ENCODE measurements at regions not wholly inside any gene's neighbourhood (a gene's known extent, or its start where the extent isn't known, plus 50 kb on each side); places are given as distances from the start of the nearest gene placed in this dataset.

GRCh38 chr4:41859087-41859486 is 76.1 kb upstream of the TMEM33 start:
- DNase-seq, result no peak

- DNase-seq, result no peak
Observed at GRCh38 chr4:41857226-41857641, 78.0 kb upstream of the TMEM33 start.

GRCh38 chr4:41856797-41857196 is 78.4 kb upstream of the TMEM33 start:
- DNase-seq, result no peak

GRCh38 chr4:41853973-41854372 is 81.3 kb upstream of the TMEM33 start:
- no peak for DNase-seq

GRCh38 chr4:41852229-41852628 is 83.0 kb upstream of the TMEM33 start:
- DNase-seq, result no peak

GRCh38 chr4:41851621-41852020 is 83.6 kb upstream of the TMEM33 start:
- DNase-seq, result no peak

GRCh38 chr4:41844327-41844726 is 90.9 kb upstream of the TMEM33 start:
- no peak for DNase-seq

- DNase-seq, result no peak
Observed at GRCh38 chr4:41839916-41840854, 91.7 kb upstream of the PHOX2B start.

GRCh38 chr4:41838590-41838989 is 90.1 kb upstream of the PHOX2B start:
- no peak for DNase-seq

- DNase-seq, result no peak
Observed at GRCh38 chr4:41835321-41835995, 86.9 kb upstream of the PHOX2B start.

- no peak for DNase-seq
Observed at GRCh38 chr4:41832961-41833360, 84.4 kb upstream of the PHOX2B start.

GRCh38 chr4:41822325-41822724 is 73.8 kb upstream of the PHOX2B start:
- no peak for DNase-seq

- DNase-seq, result no peak
Observed at GRCh38 chr4:41820473-41820872, 71.9 kb upstream of the PHOX2B start.

- DNase-seq, result no peak
Observed at GRCh38 chr4:41819621-41820020, 71.1 kb upstream of the PHOX2B start.

- no peak for DNase-seq
Observed at GRCh38 chr4:41815473-41815872, 66.9 kb upstream of the PHOX2B start.

GRCh38 chr4:41814565-41814964 is 66.0 kb upstream of the PHOX2B start:
- no peak for DNase-seq

GRCh38 chr4:41806807-41807206 is 58.3 kb upstream of the PHOX2B start:
- no peak for DNase-seq

GRCh38 chr4:41802590-41802989 is 54.1 kb upstream of the PHOX2B start:
- no peak for DNase-seq

GRCh38 chr4:41799126-41799525 is 50.6 kb upstream of the PHOX2B start:
- no peak for DNase-seq

All from hindlimb muscle (tissue), 1 donor.